KMS-11 (cell line): ENCODE measurements at regions not wholly inside any gene's neighbourhood (a gene's known extent, or its start where the extent isn't known, plus 50 kb on each side); places are given as distances from the start of the nearest gene placed in this dataset.

Experiments used
- H2AFZ ChIP-seq: fragments of 200-600 bp; sonication (generic); 2 replicates; pipeline ENCODE4 v1.6.1; 2016; ENCODE audit warnings: antibody characterized with exemption, mixed run types, low read depth
- H3K27ac ChIP-seq: fragments of 200-600 bp; sonication (generic); 2 replicates; pipeline ENCODE4 v1.6.1; 2016; ENCODE audit warnings: mild to moderate bottlenecking, mixed run types
- H3K27me3 ChIP-seq: fragments of 200-600 bp; sonication (generic); 2 replicates; pipeline ENCODE4 v1.6.1; 2017; ENCODE audit warnings: mild to moderate bottlenecking, low read depth, mixed run types, moderate library complexity; ENCODE audit not compliant: insufficient read depth
- H3K36me3 ChIP-seq: fragments of 200-600 bp; sonication (generic); 2 replicates; pipeline ENCODE4 v1.6.1; 2017; ENCODE audit warnings: mild to moderate bottlenecking, mixed run types; ENCODE audit not compliant: insufficient read depth
- H3K4me1 ChIP-seq: fragments of 200-600 bp; sonication (generic); 2 replicates; pipeline ENCODE4 v1.6.1; 2016; ENCODE audit warnings: mild to moderate bottlenecking, low read depth, mixed run types; ENCODE audit not compliant: poor library complexity, severe bottlenecking
- H3K4me2 ChIP-seq: fragments of 200-600 bp; sonication (generic); 2 replicates; pipeline ENCODE4 v1.7.0; 2016; ENCODE audit warnings: mild to moderate bottlenecking, mixed run types
- H3K4me3 ChIP-seq: fragments of 200-600 bp; sonication (generic); IDR thresholded peaks from 2 replicates; pipeline ENCODE4 v1.6.1; 2017; ENCODE audit warnings: low read depth, low read length, mixed read lengths; ENCODE audit not compliant: insufficient read depth
- H3K79me2 ChIP-seq: fragments of 200-600 bp; sonication (generic); 2 replicates; pipeline ENCODE4 v1.6.1; 2016; ENCODE audit warnings: low read depth, mixed run types; ENCODE audit not compliant: insufficient read depth
- H3K9ac ChIP-seq: fragments of 200-600 bp; sonication (generic); 2 replicates; pipeline ENCODE4 v1.6.1; 2016; ENCODE audit warnings: mild to moderate bottlenecking, mixed run types
- H4K20me1 ChIP-seq: fragments of 200-600 bp; sonication (generic); 2 replicates; pipeline ENCODE4 v1.6.1; 2016; ENCODE audit warnings: mild to moderate bottlenecking, mixed run types; ENCODE audit not compliant: insufficient read depth
- TF ChIP-seq, protein P1 (sequence below): fragments of 200-600 bp; sonication (generic); conservative IDR thresholded peaks from 2 replicates; pipeline ENCODE4 v1.6.1; 2017; ENCODE audit warnings: low read depth, mild to moderate bottlenecking, antibody characterized with exemption, low read length, moderate library complexity, mixed read lengths

DNA sequence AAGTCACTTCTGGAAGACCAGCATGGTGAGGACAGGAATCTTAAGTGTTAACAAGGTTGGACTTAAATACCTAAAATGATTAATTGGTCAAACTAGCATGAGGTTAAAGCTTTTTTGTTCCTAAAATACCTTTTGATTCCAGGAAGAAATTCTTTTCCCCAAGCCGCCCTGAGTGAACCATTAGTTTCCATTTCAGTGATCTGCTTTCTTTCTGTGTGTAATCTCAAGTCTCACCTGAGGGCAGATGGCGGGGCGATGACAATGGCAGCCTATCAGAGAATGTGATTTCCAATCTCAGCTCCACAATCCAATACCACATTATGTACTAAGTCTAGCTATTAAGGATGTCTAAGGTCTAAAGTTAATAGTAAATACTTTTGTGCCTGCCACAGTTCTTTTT lies 390.9 kb upstream of the SGCG start:
- H3K79me2 ChIP-seq: no peaks in the 10 kb centered on the region
- no peak overlapping the region for H3K27ac ChIP-seq
- TF ChIP-seq, protein P1, sequence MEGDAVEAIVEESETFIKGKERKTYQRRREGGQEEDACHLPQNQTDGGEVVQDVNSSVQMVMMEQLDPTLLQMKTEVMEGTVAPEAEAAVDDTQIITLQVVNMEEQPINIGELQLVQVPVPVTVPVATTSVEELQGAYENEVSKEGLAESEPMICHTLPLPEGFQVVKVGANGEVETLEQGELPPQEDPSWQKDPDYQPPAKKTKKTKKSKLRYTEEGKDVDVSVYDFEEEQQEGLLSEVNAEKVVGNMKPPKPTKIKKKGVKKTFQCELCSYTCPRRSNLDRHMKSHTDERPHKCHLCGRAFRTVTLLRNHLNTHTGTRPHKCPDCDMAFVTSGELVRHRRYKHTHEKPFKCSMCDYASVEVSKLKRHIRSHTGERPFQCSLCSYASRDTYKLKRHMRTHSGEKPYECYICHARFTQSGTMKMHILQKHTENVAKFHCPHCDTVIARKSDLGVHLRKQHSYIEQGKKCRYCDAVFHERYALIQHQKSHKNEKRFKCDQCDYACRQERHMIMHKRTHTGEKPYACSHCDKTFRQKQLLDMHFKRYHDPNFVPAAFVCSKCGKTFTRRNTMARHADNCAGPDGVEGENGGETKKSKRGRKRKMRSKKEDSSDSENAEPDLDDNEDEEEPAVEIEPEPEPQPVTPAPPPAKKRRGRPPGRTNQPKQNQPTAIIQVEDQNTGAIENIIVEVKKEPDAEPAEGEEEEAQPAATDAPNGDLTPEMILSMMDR: no peak
- no peak overlapping the region for H3K4me2 ChIP-seq
- H3K9ac ChIP-seq: no peak overlapping the region
- no peak overlapping the region for H2AFZ ChIP-seq
- H3K4me1 ChIP-seq: no peaks in the 10 kb centered on the region
- H3K4me3 ChIP-seq: no peak overlapping the region
- no peaks in the 10 kb centered on the region for H3K36me3 ChIP-seq
- no peaks in the 10 kb centered on the region for H4K20me1 ChIP-seq
- H3K27me3 ChIP-seq: no peaks in the 10 kb centered on the region

DNA sequence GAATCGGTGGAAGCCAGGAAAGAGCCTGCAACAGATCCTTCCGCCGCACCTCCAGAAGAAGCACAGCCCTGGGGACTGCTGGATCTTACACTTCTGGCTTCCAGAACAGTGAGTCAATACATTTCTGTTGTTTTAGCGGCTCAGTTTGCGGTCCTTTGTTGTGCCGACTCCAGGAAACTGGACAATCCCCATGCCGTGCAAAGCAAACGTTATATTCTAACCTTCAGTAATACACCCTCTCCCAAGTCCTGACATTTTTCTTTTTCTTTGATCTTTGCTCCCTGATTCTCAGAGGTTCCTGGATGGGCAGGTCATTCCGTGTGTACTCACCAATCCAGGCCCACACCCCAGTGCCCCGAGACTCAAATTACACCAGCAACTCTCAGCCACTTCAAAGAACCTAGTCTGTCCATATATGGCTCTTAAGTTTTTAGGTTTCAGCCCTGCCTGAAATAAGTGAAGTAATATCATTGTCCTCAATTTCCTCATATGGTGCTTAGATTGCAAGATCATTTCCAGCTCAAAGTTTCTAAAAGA lies 387.1 kb upstream of the SGCG start:
- Histone ChIP-seq H3K36me3 (no peaks in the 10 kb centered on the region), H3K4me3 (no peak overlapping the region), H3K4me2 (no peak overlapping the region), H4K20me1 (no peaks in the 10 kb centered on the region), H3K27me3 (no peaks in the 10 kb centered on the region), H3K27ac (no peak overlapping the region), H3K4me1 (no peaks in the 10 kb centered on the region), H3K79me2 (no peaks in the 10 kb centered on the region), H3K9ac (no peak overlapping the region), H2AFZ (no peak overlapping the region)
- TF ChIP-seq, protein P1: no peak

GRCh38 chr13:22800526-22801401 lies 380.0 kb upstream of the SGCG start:
- H3K4me1 ChIP-seq: no peaks in the 10 kb centered on the region
- no peak overlapping the region for H3K4me2 ChIP-seq
- no peaks in the 10 kb centered on the region for H3K79me2 ChIP-seq
- H3K4me3 ChIP-seq: no peak overlapping the region
- no peaks in the 10 kb centered on the region for H4K20me1 ChIP-seq
- no peaks in the 10 kb centered on the region for H3K36me3 ChIP-seq
- H3K27ac ChIP-seq: no peak overlapping the region
- H3K9ac ChIP-seq: no peak overlapping the region
- H2AFZ ChIP-seq: no peak overlapping the region
- no peaks in the 10 kb centered on the region for H3K27me3 ChIP-seq
- TF ChIP-seq, protein P1: no peak

- Histone ChIP-seq H3K4me1 (no peaks in the 10 kb centered on the region), H3K36me3 (no peaks in the 10 kb centered on the region), H3K9ac (no peak overlapping the region), H3K4me2 (no peak overlapping the region), H3K27ac (no peak overlapping the region), H3K79me2 (no peaks in the 10 kb centered on the region), H3K27me3 (no peaks in the 10 kb centered on the region), H2AFZ (no peak overlapping the region), H4K20me1 (no peaks in the 10 kb centered on the region), H3K4me3 (no peak overlapping the region)
- TF ChIP-seq, protein P1: 0 out of 2 replicates have a peak, but pooled peaks have one; percentile 12
These were observed 379.3 kb upstream of the SGCG start for GRCh38 chr13:22801402-22802003.
